ENCODE measurements at regions not wholly inside any gene's neighbourhood (a gene's known extent, or its start where the extent isn't known, plus 50 kb on each side); places are given as distances from the start of the nearest gene placed in this dataset.

GRCh38 chrX:38970845-38971244, 169.6 kb downstream of the MID1IP1 start:
- Histone ChIP-seq H3K4me3 (no peak overlapping the region), H3K36me3 (no peaks in the 10 kb centered on the region), H3K27ac (no peak overlapping the region), H3K4me1 (no peaks in the 10 kb centered on the region), H3K9me3 (no peaks in the 10 kb centered on the region), H3K27me3 (no peaks in the 10 kb centered on the region)
- intact Hi-C loops (cut with DNase I; ENCODE audit: low total_unique reads) = no loop called here
- DNase-seq = no peak
- TF ChIP-seq CTCF (IDR thresholded peaks at IDR 0.05) (no peak), POLR2A (IDR thresholded peaks at IDR 0.05) (no peak)

- no peak for TF ChIP-seq CTCF (IDR thresholded peaks at IDR 0.05)
- no peak for TF ChIP-seq POLR2A (IDR thresholded peaks at IDR 0.05)
- no peak for DNase-seq
Measured at GRCh38 chrX:38973322-38973721, 172.1 kb downstream of the MID1IP1 start.

DNA sequence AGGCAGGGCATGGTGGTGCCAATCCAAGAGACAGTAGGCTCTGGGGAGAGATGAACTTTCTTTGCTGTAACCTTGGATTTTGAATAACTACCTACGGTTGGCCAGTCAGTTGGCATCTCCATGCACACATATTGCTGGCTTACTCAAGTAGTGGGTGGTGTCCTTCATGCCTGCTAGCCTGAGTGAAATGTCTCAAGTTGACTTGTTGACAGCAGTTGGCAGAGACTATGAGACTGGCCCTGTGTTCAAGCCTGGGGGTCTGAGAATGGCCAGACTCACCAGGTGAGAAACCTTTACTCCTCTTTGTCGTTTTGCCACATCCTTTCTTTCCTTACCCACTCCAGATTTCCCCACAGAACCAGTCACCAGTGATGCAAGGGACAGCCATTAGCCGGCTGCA, 173.3 kb downstream of the MID1IP1 start:
- no peaks in the 10 kb centered on the region for H3K27me3 ChIP-seq
- no peak overlapping the region for H3K4me3 ChIP-seq

More at GRCh38 chrX:38973322-38973721, 172.1 kb downstream of the MID1IP1 start:
- no peaks in the 10 kb centered on the region for H3K27me3 ChIP-seq
- no peaks in the 10 kb centered on the region for H3K36me3 ChIP-seq
- H3K4me3 ChIP-seq = no peak overlapping the region
- H3K27ac ChIP-seq = no peak overlapping the region
- intact Hi-C loops (cut with DNase I; ENCODE audit: low total_unique reads) = no loop called here
- H3K9me3 ChIP-seq = no peaks in the 10 kb centered on the region
- H3K4me1 ChIP-seq = no peaks in the 10 kb centered on the region

GRCh38 chrX:38975368-38975942, 174.2 kb downstream of the MID1IP1 start:
- Histone ChIP-seq H3K4me3 (no peak overlapping the region), H3K27ac (no peak overlapping the region), H3K36me3 (no peaks in the 10 kb centered on the region), H3K9me3 (no peaks in the 10 kb centered on the region), H3K4me1 (no peaks in the 10 kb centered on the region), H3K27me3 (no peaks in the 10 kb centered on the region)
- intact Hi-C loops (cut with DNase I; ENCODE audit: low total_unique reads) = no loop called here
- TF ChIP-seq POLR2A (IDR thresholded peaks at IDR 0.05) = no peak
- no peak for DNase-seq

More for the DNA sequence above, 173.3 kb downstream of the MID1IP1 start:
- Histone ChIP-seq H3K27ac (no peak overlapping the region), H3K36me3 (no peaks in the 10 kb centered on the region), H3K4me1 (no peaks in the 10 kb centered on the region), H3K9me3 (no peaks in the 10 kb centered on the region)
- no peak for TF ChIP-seq CTCF (IDR thresholded peaks at IDR 0.05)
- TF ChIP-seq POLR2A (IDR thresholded peaks at IDR 0.05) = no peak
- intact Hi-C loops (cut with DNase I; ENCODE audit: low total_unique reads) = no loop called here
- DNase-seq = no peak

GRCh38 chrX:38982370-38982769, 181.1 kb downstream of the MID1IP1 start:
- no peaks in the 10 kb centered on the region for H3K27me3 ChIP-seq
- no peaks in the 10 kb centered on the region for H3K4me1 ChIP-seq
- H3K9me3 ChIP-seq = no peaks in the 10 kb centered on the region
- TF ChIP-seq POLR2A (IDR thresholded peaks at IDR 0.05) = no peak
- TF ChIP-seq CTCF (IDR thresholded peaks at IDR 0.05) = no peak
- DNase-seq = no peak
- no peaks in the 10 kb centered on the region for H3K36me3 ChIP-seq
- H3K4me3 ChIP-seq = no peak overlapping the region
- intact Hi-C loops (cut with DNase I; ENCODE audit: low total_unique reads) = no loop called here
- H3K27ac ChIP-seq = no peak overlapping the region

- no peak for DNase-seq
- intact Hi-C loops (cut with DNase I; ENCODE audit: low total_unique reads) = no loop called here
Measured at GRCh38 chrX:38982843-38983242, 181.6 kb downstream of the MID1IP1 start.

More at GRCh38 chrX:38982843-38983242, 181.6 kb downstream of the MID1IP1 start:
- Histone ChIP-seq H3K9me3 (no peaks in the 10 kb centered on the region), H3K36me3 (no peaks in the 10 kb centered on the region), H3K27me3 (no peaks in the 10 kb centered on the region), H3K27ac (no peak overlapping the region), H3K4me1 (no peaks in the 10 kb centered on the region), H3K4me3 (no peak overlapping the region)
- TF ChIP-seq CTCF (IDR thresholded peaks at IDR 0.05) (no peak), POLR2A (IDR thresholded peaks at IDR 0.05) (no peak)

Measured in uterus (tissue), 3 donors.